Mucosa of rectum (tissue), 2 donors: ENCODE measurements at regions not wholly inside any gene's neighbourhood (a gene's known extent, or its start where the extent isn't known, plus 50 kb on each side); places are given as distances from the start of the nearest gene placed in this dataset.

ENCODE experiments used
- H3K27ac ChIP-seq, 2 donors: one replicate each; pipeline ENCODE4 v1.7.0; 2013; ENCODE audit warnings: inconsistent platforms in 2 of 2, low read depth in 2 of 2, low read length in 2 of 2
- H3K27me3 ChIP-seq, 2 donors: one replicate each; pipeline ENCODE4 v1.7.0; 2013; ENCODE audit warnings: low read length in 2 of 2; ENCODE audit not compliant: control insufficient read depth in 2 of 2, insufficient read depth in 2 of 2
- H3K36me3 ChIP-seq, 2 donors: one replicate each; pipeline ENCODE4 v1.7.0; 2013; ENCODE audit warnings: low read length in 2 of 2; ENCODE audit not compliant: control insufficient read depth in 2 of 2, insufficient read depth in 2 of 2
- H3K4me1 ChIP-seq, 2 donors: one replicate each; pipeline ENCODE4 v1.7.0; 2013; ENCODE audit warnings: low read length in 2 of 2, mild to moderate bottlenecking in 1 of 2; ENCODE audit not compliant: control insufficient read depth in 2 of 2, insufficient read depth in 2 of 2
- H3K4me3 ChIP-seq, 2 donors: one replicate each; pipeline ENCODE4 v1.7.0; 2013; ENCODE audit warnings: low read length in 2 of 2
- H3K9ac ChIP-seq, 2 donors: one replicate each; pipeline ENCODE4 v1.7.0; 2013; ENCODE audit warnings: low read length in 2 of 2, low read depth in 1 of 2, mild to moderate bottlenecking in 1 of 2
- H3K9me3 ChIP-seq, 2 donors: one replicate each; pipeline ENCODE4 v1.7.0; 2013; ENCODE audit warnings: low read length in 2 of 2; ENCODE audit not compliant: control insufficient read depth in 2 of 2
- donor health status: healthy.
- donor health status: Normal muscosa, but diverticular disease.

DNA sequence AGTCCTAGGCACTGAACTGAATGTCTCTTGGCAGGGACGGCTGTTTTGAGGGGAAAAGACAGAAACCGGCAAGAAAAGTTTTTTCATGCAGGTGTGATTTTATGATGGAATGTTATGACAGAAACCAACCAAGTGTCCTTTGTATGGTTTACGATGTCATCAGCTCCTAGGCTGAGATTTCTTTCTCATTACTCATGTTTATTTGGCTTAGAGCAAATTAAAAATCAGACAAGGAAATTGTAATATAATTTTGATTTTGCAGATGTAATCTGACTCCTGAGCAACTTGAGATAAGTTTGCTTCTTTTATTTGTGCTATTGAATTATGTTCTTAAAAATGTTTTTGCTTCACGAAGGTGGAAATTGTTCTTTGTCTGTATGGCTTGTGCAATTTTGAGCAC is 58.8 kb upstream of the MAP3K7 start:
- Histone ChIP-seq H3K27me3 (no peaks in the 10 kb centered on the region), H3K27ac (no peak overlapping the region), H3K4me1 (no peaks in the 10 kb centered on the region), H3K9ac (no peak overlapping the region), H3K4me3 (no peak overlapping the region), H3K36me3 (no peaks in the 10 kb centered on the region), H3K9me3 (no peaks in the 10 kb centered on the region)

DNA sequence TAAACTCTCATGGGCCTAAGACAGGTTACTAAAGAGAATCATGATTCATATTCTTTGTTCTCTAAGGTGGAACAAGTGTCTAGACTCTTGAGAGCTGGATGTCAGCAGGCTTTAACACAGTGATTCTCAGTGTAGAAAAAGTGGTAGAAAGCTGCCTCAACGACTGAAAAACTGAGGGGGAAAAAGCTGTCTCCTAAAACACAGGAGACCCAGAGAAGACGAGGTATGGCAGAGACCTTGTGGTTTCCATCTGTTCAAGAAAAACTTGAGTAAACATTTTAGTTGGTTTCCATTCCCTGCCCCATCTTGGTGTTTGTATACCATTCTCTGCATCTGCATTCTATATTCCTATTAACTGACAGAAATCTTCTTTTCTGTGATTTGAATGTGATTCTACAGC is 57.6 kb upstream of the MAP3K7 start:
- no peaks in the 10 kb centered on the region for H3K36me3 ChIP-seq
- H3K4me1 ChIP-seq: no peaks in the 10 kb centered on the region
- no peaks in the 10 kb centered on the region for H3K27me3 ChIP-seq
- H3K4me3 ChIP-seq: no peak overlapping the region
- H3K9ac ChIP-seq: no peak overlapping the region
- H3K9me3 ChIP-seq: no peaks in the 10 kb centered on the region
- H3K27ac ChIP-seq: no peak overlapping the region

DNA sequence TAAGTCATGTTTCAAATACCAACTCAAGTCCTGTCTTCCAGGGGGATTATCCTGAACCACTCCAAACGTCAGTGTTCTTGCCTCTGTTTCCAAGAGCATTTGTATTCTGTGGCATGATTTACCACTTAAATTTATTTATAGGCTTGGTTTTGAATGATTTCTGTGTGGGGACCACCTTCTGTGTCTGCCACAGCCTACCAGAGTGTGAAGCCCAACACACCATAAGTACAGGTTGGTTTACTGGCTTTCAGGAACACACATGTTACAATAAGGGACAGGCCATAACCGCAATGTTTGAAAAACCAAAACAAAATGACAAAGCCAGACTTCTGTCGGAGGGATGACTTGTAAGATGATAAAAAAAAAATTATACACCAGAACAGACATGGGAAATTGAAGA is 56.5 kb upstream of the MAP3K7 start:
- H3K9me3 ChIP-seq: no peaks in the 10 kb centered on the region
- no peaks in the 10 kb centered on the region for H3K4me1 ChIP-seq
- H3K9ac ChIP-seq: no peak overlapping the region
- no peaks in the 10 kb centered on the region for H3K36me3 ChIP-seq
- H3K27ac ChIP-seq: no peak overlapping the region
- no peaks in the 10 kb centered on the region for H3K27me3 ChIP-seq
- H3K4me3 ChIP-seq: no peak overlapping the region

DNA sequence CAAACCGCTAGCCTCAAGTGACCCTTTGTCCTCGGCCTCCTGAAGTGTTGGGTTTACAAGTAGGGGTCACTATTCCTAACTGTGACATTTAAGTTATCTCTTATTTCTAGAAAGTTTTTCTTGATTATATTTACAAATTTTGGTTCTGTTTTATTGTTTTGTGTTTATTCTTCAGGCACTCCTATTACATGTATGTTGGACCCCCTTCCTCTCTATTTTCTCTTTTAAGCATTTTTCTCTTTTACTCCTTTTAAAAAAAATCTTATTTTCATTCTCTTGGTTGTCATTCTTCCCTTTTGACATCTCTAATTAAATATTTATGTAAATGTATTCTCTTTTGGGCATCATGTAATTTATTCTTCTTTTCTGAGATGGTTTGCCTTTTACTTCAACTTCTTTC is 50.4 kb upstream of the MAP3K7 start:
- Histone ChIP-seq H3K9ac (no peak overlapping the region), H3K27ac (no peak overlapping the region), H3K27me3 (no peaks in the 10 kb centered on the region), H3K36me3 (no peaks in the 10 kb centered on the region), H3K4me1 (no peaks in the 10 kb centered on the region), H3K4me3 (no peak overlapping the region), H3K9me3 (no peaks in the 10 kb centered on the region)
